GM19468 (cell line): ENCODE measurements at regions not wholly inside any gene's neighbourhood (a gene's known extent, or its start where the extent isn't known, plus 50 kb on each side); places are given as distances from the start of the nearest gene placed in this dataset.
"Not testable (repeated sequence)": the region's sequence is repeated elsewhere in the genome, so short reads cannot be mapped to it uniquely, and the experiment has no call there.

ENCODE experiments used
- ATAC-seq: cut with Tn5 transposase; IDR thresholded peaks from one replicate; pipeline ENCODE4 v1.9.1; 2021; ENCODE audit warnings: mild to moderate bottlenecking, moderate library complexity, moderate number of reproducible peaks; ENCODE audit not compliant: unreplicated experiment; ENCODE audit errors: extremely low read depth

- not testable (repeated sequence) for ATAC-seq
These were observed 63.1 kb upstream of the PAX8 start for GRCh38 chr2:113341870-113342253.

DNA sequence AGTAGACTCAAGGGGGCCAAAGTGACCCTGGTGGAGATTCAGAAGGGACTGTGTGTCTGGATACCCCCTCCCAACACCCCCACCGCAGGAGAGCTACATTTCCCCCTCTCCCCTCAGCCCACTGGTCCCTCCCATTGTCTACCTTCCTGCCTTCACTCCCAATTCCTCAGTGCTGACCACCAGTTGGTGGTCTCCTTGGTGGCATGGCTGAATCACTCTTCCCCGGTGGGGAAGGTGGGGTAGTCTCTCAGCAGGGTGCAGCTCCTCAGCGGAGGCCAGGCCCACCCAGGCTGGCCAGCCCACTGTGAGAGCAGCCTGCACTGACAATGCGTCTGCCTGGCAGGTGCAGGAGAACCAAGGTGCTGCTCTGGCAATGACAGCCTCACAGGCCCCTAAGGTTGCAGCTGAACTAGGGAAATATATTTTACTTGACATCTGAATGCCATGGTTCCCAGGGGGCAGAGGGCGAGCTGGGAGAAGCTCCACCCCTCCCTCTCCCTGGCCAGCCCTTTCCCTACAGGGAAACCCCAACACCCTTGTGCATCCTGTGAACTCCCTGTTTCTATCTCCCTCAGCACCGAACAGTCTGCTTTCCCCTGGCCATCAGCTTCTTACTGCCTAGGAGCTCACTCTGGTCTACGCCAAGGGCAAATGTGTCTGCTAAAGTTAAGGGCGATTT is 62.6 kb upstream of the PAX8 start:
- ATAC-seq = no peak

DNA sequence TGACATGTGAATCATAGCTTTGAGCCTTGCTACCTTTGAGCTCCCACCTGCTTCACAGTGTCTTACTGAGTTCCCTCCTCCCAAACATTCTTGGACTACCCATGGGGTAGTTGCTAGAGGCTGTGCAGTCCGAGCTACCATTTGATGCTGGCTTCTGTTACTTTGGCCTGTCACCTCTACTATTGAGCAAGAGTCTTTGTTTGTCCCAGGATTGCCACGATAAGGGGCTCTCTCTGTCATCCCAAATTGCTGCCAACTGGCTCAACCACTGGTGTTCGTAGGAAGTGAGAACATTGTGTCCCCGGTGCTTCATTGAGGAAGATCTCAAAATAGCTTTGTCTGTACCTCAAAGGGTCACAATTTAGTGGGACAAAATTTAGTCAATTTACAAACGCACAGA is 59.1 kb upstream of the PAX8 start:
- ATAC-seq = no peak

DNA sequence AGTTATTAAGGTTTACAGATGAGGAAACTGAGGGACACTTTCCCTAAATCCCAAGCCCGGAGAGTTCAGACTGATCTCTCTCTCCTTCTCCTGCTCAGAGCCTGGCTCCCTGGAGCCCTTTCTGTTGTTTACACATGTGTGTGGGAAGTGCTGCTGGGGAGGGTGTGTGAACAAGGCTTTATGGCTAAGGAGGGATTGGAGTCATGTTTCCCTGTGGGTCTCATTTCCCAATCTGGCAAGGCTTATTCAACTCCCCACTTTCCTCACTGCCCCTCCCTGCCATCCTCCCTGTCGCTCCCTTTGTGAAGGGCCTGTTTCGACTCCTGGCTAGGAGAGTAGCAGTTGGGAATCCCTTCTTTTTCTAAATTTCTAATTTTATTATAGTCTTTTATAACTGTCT is 57.3 kb upstream of the PAX8 start:
- ATAC-seq = not testable (repeated sequence)

- no peak for ATAC-seq
These were observed 55.4 kb upstream of the PAX8 start for GRCh38 chr2:113334147-113334546.

DNA sequence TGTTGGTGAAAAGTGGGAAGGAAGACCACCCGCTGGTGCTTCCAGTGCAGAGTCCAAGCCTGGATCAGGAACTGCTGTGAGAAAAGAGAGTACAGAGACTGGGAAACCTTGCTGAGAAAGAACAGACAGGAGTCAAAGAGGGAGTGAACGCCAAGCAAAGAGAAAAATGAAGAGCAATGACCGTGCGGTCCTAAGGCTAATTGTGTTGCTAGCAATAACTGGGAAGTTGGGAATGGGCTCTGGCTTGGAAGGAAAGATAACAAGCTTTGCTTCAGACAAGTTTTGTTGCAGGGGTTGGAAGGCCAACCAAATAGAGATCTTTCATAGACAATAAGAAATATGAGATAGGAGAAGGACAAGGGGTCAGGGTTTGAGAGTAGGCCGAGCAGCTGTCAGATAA is 55.0 kb upstream of the PAX8 start:
- not testable (repeated sequence) for ATAC-seq

- ATAC-seq = not testable (repeated sequence)
These were observed 51.5 kb upstream of the PAX8 start for GRCh38 chr2:113330060-113330767.

- ATAC-seq = not testable (repeated sequence)
These were observed 50.3 kb upstream of the PAX8 start for GRCh38 chr2:113328973-113329372.

DNA sequence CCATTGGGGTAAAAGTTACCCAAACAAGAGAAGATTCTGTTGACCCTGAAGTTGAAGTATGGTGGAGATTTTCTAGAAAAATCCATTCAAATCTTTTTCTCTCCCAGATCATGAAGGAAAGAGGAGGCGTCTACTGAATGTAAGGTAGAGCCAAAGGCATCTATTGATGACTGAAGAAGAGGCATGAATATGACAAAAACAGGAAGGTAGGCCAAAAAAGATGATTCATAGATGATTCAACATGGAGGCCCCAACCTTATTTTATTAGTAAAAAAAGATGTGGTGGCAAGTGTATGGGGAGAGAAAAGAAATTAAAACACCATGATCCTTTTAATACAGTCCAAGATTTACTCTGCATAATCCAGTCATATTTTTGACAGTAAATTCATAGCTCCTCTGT is 49.9 kb upstream of the PAX8 start:
- ATAC-seq = not testable (repeated sequence)
